Natural killer cell treated with Interleukin-12 subunit alpha and Interleukin-12 subunit beta and Interleukin-15 and Interleukin-18, amount 100 ng/mL, for 72 hours (primary cell): ENCODE measurements at regions not wholly inside any gene's neighbourhood (a gene's known extent, or its start where the extent isn't known, plus 50 kb on each side); places are given as distances from the start of the nearest gene placed in this dataset.
"Not testable (repeated sequence)": the region's sequence is repeated elsewhere in the genome, so short reads cannot be mapped to it uniquely, and the experiment has no call there.

Source experiments
- ATAC-seq, 2 donors: fragments of 150-1000 bp; cut with Tn5 transposase in 1 of 2; sonication (Bioruptor Pico), chemical (Tn5 transposase) in 1 of 2; 2 replicates each; pipeline ENCODE4 v1.10.0; 2021
- DNase-seq: peaks from one replicate; pipeline ENCODE4 v3.0.0; 2022; ENCODE audit warnings: low spot score
- H3K27ac Mint-ChIP-seq, 2 donors: 1 replicate in 1 of 2; 2 replicates in 1 of 2; pipeline ENCODE4 v1.8.0; 2022; ENCODE audit warnings: mixed read lengths in 2 of 2, mild to moderate bottlenecking in 1 of 2, moderate library complexity in 1 of 2
- H3K27me3 Mint-ChIP-seq, 2 donors: 1 replicate in 1 of 2; 2 replicates in 1 of 2; pipeline ENCODE4 v1.8.0; 2022; ENCODE audit warnings: mixed read lengths in 2 of 2
- H3K36me3 Mint-ChIP-seq: one replicate; pipeline ENCODE4 v1.8.0; 2022; ENCODE audit warnings: mixed read lengths
- H3K4me1 Mint-ChIP-seq, 2 donors: 1 replicate in 1 of 2; 2 replicates in 1 of 2; pipeline ENCODE4 v1.8.0; 2022; ENCODE audit warnings: low read depth in 2 of 2, mixed read lengths in 2 of 2, mild to moderate bottlenecking in 1 of 2
- H3K4me3 Mint-ChIP-seq: one replicate; pipeline ENCODE4 v1.8.0; 2022; ENCODE audit warnings: mixed read lengths
- H3K9me3 Mint-ChIP-seq: 2 replicates; pipeline ENCODE4 v1.8.0; 2022; ENCODE audit warnings: mixed read lengths

GRCh38 chr13:42466609-42467008 is 107.3 kb upstream of the TNFSF11 start:
- no peak for DNase-seq
- H3K27me3 Mint-ChIP-seq = peaks cover 0 to 7% of the 10 kb centered on the region in 2 donors
- ATAC-seq = no peak
- no peak overlapping the region for H3K4me3 Mint-ChIP-seq
- H3K4me1 Mint-ChIP-seq = peaks cover 9 to 25% of the 10 kb centered on the region in 2 donors
- H3K36me3 Mint-ChIP-seq = peaks cover 27% of the 10 kb centered on the region
- peaks cover 21% of the 10 kb centered on the region for H3K9me3 Mint-ChIP-seq
- peak overlapping the region in 1 of 2 donors; percentile 24 for H3K27ac Mint-ChIP-seq

- no peak for ATAC-seq
These were observed 99.0 kb upstream of the TNFSF11 start for GRCh38 chr13:42474954-42475353.

GRCh38 chr13:42477596-42478190 is 96.3 kb upstream of the TNFSF11 start:
- no peak overlapping the region for H3K27ac Mint-ChIP-seq
- H3K36me3 Mint-ChIP-seq = no peaks in the 10 kb centered on the region
- no peaks in the 10 kb centered on the region for H3K27me3 Mint-ChIP-seq
- H3K4me1 Mint-ChIP-seq = no peaks in the 10 kb centered on the region
- no peaks in the 10 kb centered on the region for H3K9me3 Mint-ChIP-seq
- ATAC-seq = no peak
- H3K4me3 Mint-ChIP-seq = no peak overlapping the region
- no peak for DNase-seq

More at GRCh38 chr13:42474954-42475353, 99.0 kb upstream of the TNFSF11 start:
- DNase-seq = no peak
- Mint-ChIP-seq H3K9me3 (no peaks in the 10 kb centered on the region), H3K27ac (no peak overlapping the region), H3K36me3 (no peaks in the 10 kb centered on the region), H3K27me3 (peaks cover 0 to 5% of the 10 kb centered on the region in 2 donors), H3K4me1 (no peaks in the 10 kb centered on the region), H3K4me3 (no peak overlapping the region)

- DNase-seq (no peak), ATAC-seq (no peak)
- no peaks in the 10 kb centered on the region for H3K27me3 Mint-ChIP-seq
These were observed 95.3 kb upstream of the TNFSF11 start for GRCh38 chr13:42478531-42479156.

GRCh38 chr13:42484386-42484785 is 89.6 kb upstream of the TNFSF11 start:
- Mint-ChIP-seq H3K27ac (no peak overlapping the region), H3K4me1 (no peaks in the 10 kb centered on the region), H3K27me3 (no peaks in the 10 kb centered on the region), H3K36me3 (no peaks in the 10 kb centered on the region), H3K9me3 (no peaks in the 10 kb centered on the region), H3K4me3 (no peak overlapping the region)
- ATAC-seq = no peak
- no peak for DNase-seq

More at GRCh38 chr13:42478531-42479156, 95.3 kb upstream of the TNFSF11 start:
- Mint-ChIP-seq H3K36me3 (no peaks in the 10 kb centered on the region), H3K27ac (no peak overlapping the region), H3K4me1 (no peaks in the 10 kb centered on the region), H3K9me3 (no peaks in the 10 kb centered on the region), H3K4me3 (no peak overlapping the region)

- Mint-ChIP-seq H3K4me1 (no peaks in the 10 kb centered on the region), H3K27me3 (no peaks in the 10 kb centered on the region), H3K9me3 (no peaks in the 10 kb centered on the region), H3K36me3 (no peaks in the 10 kb centered on the region), H3K4me3 (no peak overlapping the region), H3K27ac (no peak overlapping the region)
- ATAC-seq (no peak), DNase-seq (no peak)
These were observed 88.7 kb upstream of the TNFSF11 start for GRCh38 chr13:42485272-42485671.

DNA sequence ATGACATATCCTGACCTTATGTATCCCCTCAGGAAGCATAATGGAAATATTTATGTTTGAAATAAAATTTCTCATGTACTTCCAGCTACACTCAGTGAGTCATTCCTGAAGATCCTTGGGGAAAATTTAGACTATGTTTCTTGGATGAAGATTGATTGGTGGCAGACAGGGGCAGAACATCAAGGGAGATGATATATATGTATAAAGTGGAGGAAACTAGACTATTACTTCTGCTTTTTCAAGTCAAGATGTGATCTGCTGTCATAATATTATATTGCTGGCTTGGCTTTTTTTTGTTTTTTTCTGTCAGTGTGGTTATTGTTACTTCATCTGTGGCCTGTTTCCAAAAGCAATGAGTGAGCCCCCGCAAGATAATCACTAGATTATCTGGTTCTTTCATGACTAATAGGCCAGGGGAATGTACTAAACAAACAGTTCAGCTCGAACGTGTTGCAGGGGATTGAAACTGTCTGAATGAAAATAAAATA is 87.2 kb upstream of the TNFSF11 start:
- Mint-ChIP-seq H3K9me3 (no peaks in the 10 kb centered on the region), H3K4me3 (no peak overlapping the region), H3K4me1 (no peaks in the 10 kb centered on the region), H3K36me3 (no peaks in the 10 kb centered on the region), H3K27ac (no peak overlapping the region), H3K27me3 (peaks cover 0 to 1% of the 10 kb centered on the region in 2 donors)
- DNase-seq (no peak), ATAC-seq (peak in 1 of 2 donors; percentile 31)

- ATAC-seq (no peak), DNase-seq (no peak)
- Mint-ChIP-seq H3K36me3 (no peaks in the 10 kb centered on the region), H3K4me1 (no peaks in the 10 kb centered on the region), H3K9me3 (no peaks in the 10 kb centered on the region), H3K27me3 (peaks cover 0 to 2% of the 10 kb centered on the region in 2 donors), H3K27ac (no peak overlapping the region), H3K4me3 (no peak overlapping the region)
These were observed 86.7 kb upstream of the TNFSF11 start for GRCh38 chr13:42487221-42487620.

- Mint-ChIP-seq H3K27me3 (peaks cover 0 to 5% of the 10 kb centered on the region in 2 donors), H3K9me3 (no peaks in the 10 kb centered on the region), H3K36me3 (no peaks in the 10 kb centered on the region), H3K4me3 (no peak overlapping the region), H3K27ac (no peak overlapping the region), H3K4me1 (peaks cover 5 to 9% of the 10 kb centered on the region in 2 donors)
- ATAC-seq (no peak), DNase-seq (no peak)
These were observed 83.3 kb upstream of the TNFSF11 start for GRCh38 chr13:42490676-42491075.

DNA sequence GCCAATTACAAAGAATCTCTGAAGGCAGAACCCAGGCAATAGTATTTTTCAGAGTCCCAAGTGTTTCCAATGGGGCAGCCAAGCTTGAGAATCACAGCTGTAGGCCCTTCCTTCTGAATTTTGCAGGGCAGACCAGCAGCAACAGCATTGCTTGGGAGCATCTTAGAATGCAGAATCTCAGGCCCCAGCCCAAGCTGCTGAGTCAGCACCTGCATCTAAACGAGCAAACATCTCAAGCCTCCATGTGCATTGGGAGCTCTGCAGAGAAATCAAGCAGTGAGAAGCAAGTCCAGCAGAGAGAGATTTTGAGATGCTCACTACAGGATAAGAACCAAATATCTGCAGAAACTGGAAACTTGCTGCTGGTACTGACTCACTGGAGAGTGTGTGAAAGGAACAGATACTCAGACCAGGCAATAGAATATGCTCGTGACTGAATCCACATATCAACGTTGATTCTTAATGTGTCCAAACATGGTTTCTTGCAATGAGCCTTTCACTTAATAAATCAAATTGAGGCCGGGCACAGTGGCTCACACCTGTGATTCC is 81.5 kb upstream of the TNFSF11 start:
- H3K27ac Mint-ChIP-seq = no peak overlapping the region
- H3K4me3 Mint-ChIP-seq = no peak overlapping the region

DNA sequence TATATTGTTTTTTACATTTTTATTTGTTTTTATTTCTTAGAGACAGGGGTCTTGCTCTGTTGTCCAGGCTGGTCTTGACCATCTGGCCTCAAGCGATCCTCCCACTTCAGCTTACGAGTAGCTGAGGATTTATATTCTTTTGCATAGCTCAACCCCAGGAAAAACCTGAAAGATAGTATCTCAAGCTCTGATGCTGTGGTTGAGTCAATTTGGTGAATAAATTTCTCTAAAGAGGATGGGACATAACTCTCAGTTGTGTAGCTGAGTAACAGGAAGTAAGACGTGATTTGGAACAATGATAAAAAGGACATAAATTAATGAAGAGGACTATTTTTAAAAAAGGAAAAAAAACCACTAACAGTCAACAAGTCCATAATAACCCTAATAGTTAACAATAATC is 79.8 kb upstream of the TNFSF11 start:
- ATAC-seq (no peak), DNase-seq (no peak)
- H3K27ac Mint-ChIP-seq = peak overlapping the region in 1 of 2 donors; percentile 8
- peaks cover 13 to 27% of the 10 kb centered on the region in 2 donors for H3K4me1 Mint-ChIP-seq
- no peaks in the 10 kb centered on the region for H3K36me3 Mint-ChIP-seq
- H3K4me3 Mint-ChIP-seq = no peak overlapping the region
- peaks cover 0 to 5% of the 10 kb centered on the region in 2 donors for H3K27me3 Mint-ChIP-seq
- H3K9me3 Mint-ChIP-seq = no peaks in the 10 kb centered on the region

More for the DNA sequence above, 81.5 kb upstream of the TNFSF11 start:
- Mint-ChIP-seq H3K9me3 (no peaks in the 10 kb centered on the region), H3K36me3 (no peaks in the 10 kb centered on the region), H3K27me3 (peaks cover 0 to 5% of the 10 kb centered on the region in 2 donors), H3K4me1 (peaks cover 9 to 19% of the 10 kb centered on the region in 2 donors)
- ATAC-seq (no peak), DNase-seq (no peak)

DNA sequence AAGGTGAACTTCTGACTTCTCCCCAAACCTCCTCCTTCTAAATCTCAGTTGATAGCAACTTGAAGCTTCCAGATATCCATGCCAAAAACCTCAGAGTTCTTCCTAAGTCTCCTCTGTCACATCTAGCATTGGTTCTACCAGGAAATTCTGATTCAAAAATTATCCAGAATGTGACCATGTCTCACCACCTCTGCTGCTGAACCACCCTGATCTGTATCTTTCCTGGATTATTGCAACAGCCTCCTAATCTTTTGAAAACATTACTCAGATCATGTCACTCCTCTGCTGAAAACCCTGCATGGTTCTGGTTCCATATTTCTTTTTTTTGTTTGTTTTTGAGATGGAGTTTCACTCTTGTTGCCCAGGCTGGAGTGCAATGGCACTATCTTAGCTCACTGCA is 78.7 kb upstream of the TNFSF11 start:
- peak overlapping the region; percentile 31 for H3K4me3 Mint-ChIP-seq
- DNase-seq (no peak), ATAC-seq (peak in 1 of 2 donors; percentile 34)
- peaks cover 0 to 5% of the 10 kb centered on the region in 2 donors for H3K27me3 Mint-ChIP-seq
- peaks cover 13 to 27% of the 10 kb centered on the region in 2 donors for H3K4me1 Mint-ChIP-seq
- no peaks in the 10 kb centered on the region for H3K36me3 Mint-ChIP-seq
- H3K9me3 Mint-ChIP-seq = no peaks in the 10 kb centered on the region
- peak overlapping the region; percentile 36 to 60 for H3K27ac Mint-ChIP-seq

DNA sequence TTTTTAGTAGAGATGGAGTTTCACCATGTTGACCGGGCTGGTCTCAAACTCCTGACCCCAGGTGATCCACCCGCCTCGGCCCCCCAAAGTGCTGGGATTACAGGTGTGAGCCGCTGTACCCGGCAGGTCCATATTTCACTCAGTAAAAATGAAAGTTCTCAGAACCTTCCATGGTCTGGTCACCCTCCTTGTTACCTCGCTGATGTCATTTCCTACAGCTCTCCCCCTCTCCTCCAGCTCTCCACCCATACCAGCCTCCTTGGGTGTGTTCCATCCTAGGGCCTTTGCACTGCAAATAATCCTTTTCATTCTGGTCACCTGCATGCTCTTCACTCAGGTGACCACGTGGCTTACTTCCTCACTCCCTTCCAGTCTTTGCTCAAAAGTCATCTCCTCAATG is 78.2 kb upstream of the TNFSF11 start:
- Mint-ChIP-seq H3K9me3 (no peaks in the 10 kb centered on the region), H3K36me3 (no peaks in the 10 kb centered on the region), H3K4me3 (no peak overlapping the region), H3K27ac (peak overlapping the region; percentile 31 to 60), H3K27me3 (peaks cover 0 to 5% of the 10 kb centered on the region in 2 donors), H3K4me1 (peaks cover 13 to 27% of the 10 kb centered on the region in 2 donors)
- DNase-seq (no peak), ATAC-seq (no peak)

- not testable (repeated sequence) for H3K36me3 Mint-ChIP-seq, DNase-seq, H3K27me3 Mint-ChIP-seq, H3K9me3 Mint-ChIP-seq
- Mint-ChIP-seq H3K27ac (peak overlapping the region in 1 of 2 donors; percentile 60), H3K4me1 (peaks cover 13 to 27% of the 10 kb centered on the region in 2 donors), H3K4me3 (peak overlapping the region; percentile 58)
- peak; percentile 55 to 74 for ATAC-seq
These were observed 76.9 kb upstream of the TNFSF11 start for GRCh38 chr13:42496926-42497554.
